EH (cell line): ENCODE measurements at regions not wholly inside any gene's neighbourhood (a gene's known extent, or its start where the extent isn't known, plus 50 kb on each side); places are given as distances from the start of the nearest gene placed in this dataset.
A peak's percentile ranks its signal among the peaks of the same experiment; 100 is the strongest.

ENCODE experiments used
- DNase-seq: peaks from one replicate; pipeline ENCODE4 v3.0.0-alpha.2; 2015; ENCODE audit warnings: low read depth

GRCh38 chr9:115733318-115734110 is 420.1 kb upstream of the PAPPA start:
- peak; percentile 75 for DNase-seq

GRCh38 chr9:115739096-115739875 is 414.3 kb upstream of the PAPPA start:
- DNase-seq, result peak; percentile 72

DNA sequence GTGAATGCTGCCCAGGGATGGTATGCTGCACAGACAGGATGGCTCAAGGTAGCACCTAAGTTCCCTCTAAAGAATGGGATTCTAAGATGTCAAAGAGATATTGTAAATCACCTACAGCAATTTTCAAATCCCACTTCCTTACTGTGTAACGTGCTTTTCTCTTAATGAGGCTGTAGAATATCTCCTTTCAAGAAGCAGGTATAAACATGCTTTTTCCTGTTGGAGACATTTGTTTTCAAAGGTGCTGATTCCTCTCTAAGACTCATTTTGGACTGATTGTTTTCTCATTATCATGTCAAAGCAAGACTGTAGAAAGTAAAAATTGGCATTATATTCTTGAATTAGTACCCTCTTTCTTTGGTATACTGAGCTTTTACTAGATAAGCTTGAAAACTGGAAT is 412.6 kb upstream of the PAPPA start:
- DNase-seq, result no peak

DNA sequence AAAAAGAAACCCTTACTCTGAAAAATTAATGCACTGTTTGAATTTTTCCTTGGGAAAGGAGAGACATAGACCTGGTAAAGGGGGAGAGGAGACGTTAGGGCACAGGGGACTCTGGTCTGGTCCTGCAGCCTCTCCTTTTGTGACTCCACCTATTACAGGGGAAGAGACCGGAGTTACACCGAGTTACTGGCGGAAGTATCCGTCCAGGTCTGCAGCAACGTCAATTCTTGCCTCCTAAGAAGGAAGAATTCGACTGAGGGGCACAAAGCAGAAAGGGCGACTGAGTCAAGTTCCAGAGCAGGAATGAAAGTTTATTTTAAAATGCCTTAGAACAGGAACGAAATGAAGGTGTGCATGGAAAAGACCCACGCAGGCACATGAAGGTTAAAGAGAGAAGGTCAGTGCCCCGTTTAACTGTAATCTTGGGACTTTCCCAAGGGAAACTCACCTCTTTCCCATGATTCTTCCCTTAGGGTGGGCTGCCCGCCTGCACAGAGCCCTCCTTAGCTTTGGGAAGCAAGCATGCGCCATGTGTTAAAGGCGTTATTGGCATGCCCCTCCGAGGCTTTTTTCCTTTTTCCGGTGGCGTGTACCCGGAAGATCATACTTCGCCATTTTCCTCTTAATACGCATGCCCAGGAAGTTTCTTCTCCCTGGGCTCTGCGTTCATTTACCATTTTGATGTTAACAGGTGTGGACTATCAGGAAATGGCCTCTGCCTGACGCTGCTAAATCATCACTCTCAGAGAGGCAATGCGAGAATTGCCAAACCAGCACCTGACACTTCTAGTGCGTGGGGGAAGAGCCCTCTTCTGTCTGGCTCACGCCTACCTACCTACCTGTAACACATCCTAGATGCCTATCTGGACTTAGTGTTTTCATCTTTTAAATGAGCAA is 409.6 kb upstream of the PAPPA start:
- no peak for DNase-seq

GRCh38 chr9:115746496-115746895 is 407.1 kb upstream of the PAPPA start:
- peak; percentile 94 for DNase-seq

DNA sequence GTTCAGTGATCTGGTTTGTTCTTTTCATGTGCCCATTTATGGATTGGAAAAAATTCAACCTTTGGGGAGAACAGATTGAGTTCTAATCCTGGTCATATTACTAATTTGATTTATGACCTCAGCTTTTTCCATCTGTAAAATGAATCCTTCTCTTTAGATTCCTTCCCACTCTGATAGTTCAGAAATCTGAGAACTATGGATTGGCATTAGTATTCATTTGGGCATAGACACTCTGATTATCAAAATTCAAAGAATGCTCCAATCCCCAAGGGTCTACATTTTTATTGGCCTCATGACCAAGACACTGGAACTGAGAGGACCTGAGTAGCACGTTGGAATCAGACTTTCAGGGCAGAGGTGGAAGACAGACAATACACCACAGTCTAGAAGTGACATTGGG is 405.9 kb upstream of the PAPPA start:
- DNase-seq, result peak; percentile 6

- DNase-seq, result no peak
Observed at GRCh38 chr9:115756736-115757135, 396.9 kb upstream of the PAPPA start.

GRCh38 chr9:115757461-115757860 is 396.1 kb upstream of the PAPPA start:
- DNase-seq, result peak; percentile 7

DNA sequence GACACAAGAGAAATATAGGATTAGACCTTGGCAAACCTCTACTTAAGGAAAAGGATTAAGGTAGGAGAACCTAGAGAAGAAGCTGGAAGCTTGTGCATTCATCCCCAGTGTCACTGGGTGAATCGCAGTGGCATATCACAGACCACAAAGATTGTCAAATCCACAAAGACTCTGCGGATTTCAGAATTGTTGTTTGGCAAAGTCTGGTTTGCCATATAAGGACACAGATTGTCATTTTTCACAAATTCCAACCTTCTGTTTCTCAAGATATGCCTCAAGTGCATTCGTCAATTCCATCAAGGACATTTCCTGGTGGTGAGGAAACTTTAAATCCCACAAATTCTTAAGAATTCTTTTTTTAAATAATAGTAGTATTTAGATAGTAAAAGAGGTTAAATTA is 395.1 kb upstream of the PAPPA start:
- DNase-seq, result peak; percentile 26

DNA sequence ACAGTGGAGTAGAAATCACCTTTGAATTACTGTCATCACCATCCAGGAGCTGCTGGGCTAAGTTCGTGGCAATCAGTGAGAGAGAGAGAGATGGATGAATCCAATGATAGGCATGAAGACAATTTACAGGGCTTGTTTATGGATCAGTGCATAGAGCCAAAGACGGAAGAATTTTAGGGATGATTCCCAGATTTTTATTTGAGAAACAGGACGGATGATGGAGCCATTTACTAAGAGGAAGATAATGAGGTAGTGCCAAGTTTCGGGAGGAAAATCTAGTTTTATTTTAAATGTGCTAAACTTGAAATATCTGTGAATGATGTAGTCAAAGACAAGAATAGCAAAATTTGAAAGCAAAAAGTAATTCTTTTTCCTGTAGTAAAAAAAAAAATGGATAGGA is 394.2 kb upstream of the PAPPA start:
- DNase-seq, result peak; percentile 59

DNA sequence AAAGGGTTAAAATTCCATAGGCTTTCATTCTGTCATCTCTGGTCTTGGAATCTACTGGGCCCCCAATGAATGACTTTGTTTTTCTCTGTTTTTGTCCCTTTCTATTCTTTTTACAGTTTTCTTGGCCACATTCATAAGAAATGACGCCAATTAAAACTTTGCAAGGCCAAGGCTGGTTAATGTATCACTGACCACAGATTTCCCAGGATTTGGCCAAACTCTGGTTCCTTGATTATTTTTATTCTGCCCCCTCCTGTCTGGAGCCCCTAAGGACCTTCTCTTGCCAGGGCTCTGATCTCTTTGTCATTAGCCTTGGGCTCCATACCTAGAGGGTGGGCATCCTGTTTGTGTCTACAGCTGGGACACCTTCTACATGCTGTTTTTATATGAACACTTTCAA is 388.9 kb upstream of the PAPPA start:
- peak; percentile 11 for DNase-seq

DNA sequence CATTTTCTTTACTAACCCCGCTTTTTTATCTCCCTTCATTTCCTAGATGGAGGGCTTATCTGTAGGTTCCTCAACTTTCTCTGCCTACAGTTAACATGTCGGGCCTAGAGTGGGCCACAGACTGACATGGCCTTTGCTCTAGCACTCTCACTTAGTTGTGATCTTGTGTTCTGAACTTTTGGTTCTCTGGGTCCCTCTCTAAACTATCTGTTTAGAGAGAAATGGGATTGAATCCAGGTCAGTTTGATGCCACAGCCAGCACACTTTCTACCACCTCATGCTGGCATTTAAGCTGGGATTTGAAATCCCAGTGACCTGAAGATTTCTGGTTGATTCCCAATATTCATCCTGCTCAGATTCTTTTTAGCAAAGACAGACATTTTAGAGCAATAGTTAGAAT is 388.5 kb upstream of the PAPPA start:
- no peak for DNase-seq

- no peak for DNase-seq
Observed at GRCh38 chr9:115766370-115766955, 387.1 kb upstream of the PAPPA start.

DNA sequence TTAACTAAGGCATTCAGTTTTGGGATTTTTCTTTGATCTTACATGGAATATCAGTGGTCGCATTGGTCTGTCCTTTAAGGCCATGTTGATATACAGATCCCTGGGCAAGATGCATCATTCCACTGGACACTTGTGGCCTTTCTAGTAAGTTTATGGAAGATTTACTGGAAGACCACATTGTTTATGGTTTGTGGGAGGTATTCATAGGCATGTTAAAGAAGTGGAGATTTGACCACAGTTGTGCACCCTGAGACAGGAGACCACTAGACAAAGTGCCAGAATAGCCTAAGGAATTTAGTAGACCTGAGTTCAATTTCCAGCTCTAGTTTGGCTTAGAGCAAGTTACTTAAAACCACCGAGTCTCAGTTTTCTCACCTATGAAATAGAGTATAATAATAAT is 383.1 kb upstream of the PAPPA start:
- DNase-seq, result no peak

DNA sequence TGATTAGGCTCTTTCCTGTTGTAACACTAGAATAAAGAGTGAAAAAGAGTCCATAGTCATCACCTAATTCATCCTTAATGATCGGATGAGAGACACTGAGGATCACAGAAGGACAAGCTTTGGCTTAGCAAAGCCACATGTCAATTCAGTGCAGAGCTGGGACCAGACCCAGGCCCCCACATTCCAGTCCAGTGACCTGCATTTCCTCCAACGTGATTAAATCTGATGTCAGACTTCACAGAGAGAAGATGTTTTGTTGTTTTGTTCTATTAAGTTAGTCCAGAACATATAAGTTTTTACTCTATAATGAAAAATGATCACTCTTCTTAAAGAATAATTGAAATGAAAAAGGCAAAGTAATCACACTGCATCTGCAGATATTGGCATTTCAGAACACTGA is 377.9 kb upstream of the PAPPA start:
- DNase-seq, result peak; percentile 12

GRCh38 chr9:115777610-115778009 is 376.0 kb upstream of the PAPPA start:
- no peak for DNase-seq

- DNase-seq, result no peak
Observed at GRCh38 chr9:115781070-115781736, 372.4 kb upstream of the PAPPA start.

- DNase-seq, result peak; percentile 59
Observed at GRCh38 chr9:115786321-115786720, 367.3 kb upstream of the PAPPA start.

GRCh38 chr9:115790520-115790919 is 363.1 kb upstream of the PAPPA start:
- DNase-seq, result no peak

GRCh38 chr9:115794921-115795475 is 358.6 kb upstream of the PAPPA start:
- DNase-seq, result peak; percentile 10

DNA sequence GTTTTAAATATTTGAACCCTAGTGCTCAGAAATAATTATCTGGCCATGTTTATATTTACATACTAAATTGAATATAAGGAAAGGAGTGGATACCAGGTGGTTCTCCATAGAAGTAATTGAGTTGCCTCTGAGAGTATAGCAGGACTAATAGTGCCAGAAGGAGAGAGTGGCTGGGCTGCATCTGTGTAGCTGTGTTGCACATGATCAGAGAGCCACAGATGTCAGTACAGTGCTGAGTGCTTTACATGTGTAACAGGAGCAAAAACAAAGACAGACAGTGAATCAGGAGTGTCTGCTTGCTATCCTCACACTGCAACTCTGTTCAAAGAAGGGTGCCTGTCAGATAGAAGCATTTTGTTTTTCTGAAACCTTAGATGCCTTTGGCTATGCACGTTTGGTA is 353.9 kb upstream of the PAPPA start:
- DNase-seq, result no peak
